ENCODE measurements at regions not wholly inside any gene's neighbourhood (a gene's known extent, or its start where the extent isn't known, plus 50 kb on each side); places are given as distances from the start of the nearest gene placed in this dataset.

GRCh38 chr12:97754306-97754705 is 291.7 kb downstream of the RMST start:
- no CpG with 5 or more reads among the region's 3 CpGs for WGBS (ENCODE audit: insufficient coverage, insufficient read length)
- H3K27ac ChIP-seq (ENCODE audit: low read length): no peak overlapping the region

GRCh38 chr12:97756066-97756666 is 293.6 kb downstream of the RMST start:
- no peaks in the 10 kb centered on the region for H3K9me3 ChIP-seq (ENCODE audit: control insufficient read depth, insufficient read depth, low read length)
- no peaks in the 10 kb centered on the region for H3K4me1 ChIP-seq (ENCODE audit: control insufficient read depth, insufficient read depth, low read length)
- no peak for DNase-seq (ENCODE audit: low read depth, low spot score)
- H3K27ac ChIP-seq (ENCODE audit: low read length): no peak overlapping the region
- no peaks in the 10 kb centered on the region for H3K27me3 ChIP-seq (ENCODE audit: control insufficient read depth, insufficient read depth, low read length)
- WGBS (ENCODE audit: insufficient coverage, insufficient read length): no CpG with 5 or more reads among the region's 10 CpGs
- no peaks in the 10 kb centered on the region for H3K36me3 ChIP-seq (ENCODE audit: control insufficient read depth, insufficient read depth, low read length)
- H3K4me3 ChIP-seq (ENCODE audit: low read length): no peak overlapping the region

More at GRCh38 chr12:97754306-97754705, 291.7 kb downstream of the RMST start:
- no peaks in the 10 kb centered on the region for H3K27me3 ChIP-seq (ENCODE audit: control insufficient read depth, insufficient read depth, low read length)
- DNase-seq (ENCODE audit: low read depth, low spot score): no peak
- no peak overlapping the region for H3K4me3 ChIP-seq (ENCODE audit: low read length)
- no peaks in the 10 kb centered on the region for H3K9me3 ChIP-seq (ENCODE audit: control insufficient read depth, insufficient read depth, low read length)
- no peaks in the 10 kb centered on the region for H3K4me1 ChIP-seq (ENCODE audit: control insufficient read depth, insufficient read depth, low read length)
- H3K36me3 ChIP-seq (ENCODE audit: control insufficient read depth, insufficient read depth, low read length): no peaks in the 10 kb centered on the region

- no CpG with 5 or more reads among the region's 2 CpGs for WGBS (ENCODE audit: insufficient coverage, insufficient read length)
- no peaks in the 10 kb centered on the region for H3K27me3 ChIP-seq (ENCODE audit: control insufficient read depth, insufficient read depth, low read length)
- no peak overlapping the region for H3K27ac ChIP-seq (ENCODE audit: low read length)
- H3K4me3 ChIP-seq (ENCODE audit: low read length): no peak overlapping the region
- DNase-seq (ENCODE audit: low read depth, low spot score): no peak
- H3K36me3 ChIP-seq (ENCODE audit: control insufficient read depth, insufficient read depth, low read length): no peaks in the 10 kb centered on the region
- H3K4me1 ChIP-seq (ENCODE audit: control insufficient read depth, insufficient read depth, low read length): no peaks in the 10 kb centered on the region
- no peaks in the 10 kb centered on the region for H3K9me3 ChIP-seq (ENCODE audit: control insufficient read depth, insufficient read depth, low read length)
Measured at GRCh38 chr12:97756741-97757140, 294.1 kb downstream of the RMST start.

GRCh38 chr12:97757481-97758193 is 295.0 kb downstream of the RMST start:
- no CpG with 5 or more reads among the region's 6 CpGs for WGBS (ENCODE audit: insufficient coverage, insufficient read length)
- Histone ChIP-seq H3K27me3 (ENCODE audit: control insufficient read depth, insufficient read depth, low read length) (no peaks in the 10 kb centered on the region), H3K36me3 (ENCODE audit: control insufficient read depth, insufficient read depth, low read length) (no peaks in the 10 kb centered on the region), H3K9me3 (ENCODE audit: control insufficient read depth, insufficient read depth, low read length) (no peaks in the 10 kb centered on the region), H3K4me1 (ENCODE audit: control insufficient read depth, insufficient read depth, low read length) (no peaks in the 10 kb centered on the region), H3K4me3 (ENCODE audit: low read length) (no peak overlapping the region), H3K27ac (ENCODE audit: low read length) (no peak overlapping the region)
- DNase-seq (ENCODE audit: low read depth, low spot score): no peak

GRCh38 chr12:97758194-97758501 is 295.5 kb downstream of the RMST start:
- no peaks in the 10 kb centered on the region for H3K9me3 ChIP-seq (ENCODE audit: control insufficient read depth, insufficient read depth, low read length)
- H3K27ac ChIP-seq (ENCODE audit: low read length): no peak overlapping the region
- H3K27me3 ChIP-seq (ENCODE audit: control insufficient read depth, insufficient read depth, low read length): no peaks in the 10 kb centered on the region
- no peaks in the 10 kb centered on the region for H3K36me3 ChIP-seq (ENCODE audit: control insufficient read depth, insufficient read depth, low read length)
- DNase-seq (ENCODE audit: low read depth, low spot score): no peak
- no peak overlapping the region for H3K4me3 ChIP-seq (ENCODE audit: low read length)
- no peaks in the 10 kb centered on the region for H3K4me1 ChIP-seq (ENCODE audit: control insufficient read depth, insufficient read depth, low read length)
- no CpG with 5 or more reads among the region's 1 CpG for WGBS (ENCODE audit: insufficient coverage, insufficient read length)

GRCh38 chr12:97758586-97758985 is 296.0 kb downstream of the RMST start:
- no peaks in the 10 kb centered on the region for H3K4me1 ChIP-seq (ENCODE audit: control insufficient read depth, insufficient read depth, low read length)
- no peak overlapping the region for H3K27ac ChIP-seq (ENCODE audit: low read length)
- DNase-seq (ENCODE audit: low read depth, low spot score): no peak
- H3K9me3 ChIP-seq (ENCODE audit: control insufficient read depth, insufficient read depth, low read length): no peaks in the 10 kb centered on the region
- H3K4me3 ChIP-seq (ENCODE audit: low read length): no peak overlapping the region
- no peaks in the 10 kb centered on the region for H3K27me3 ChIP-seq (ENCODE audit: control insufficient read depth, insufficient read depth, low read length)
- H3K36me3 ChIP-seq (ENCODE audit: control insufficient read depth, insufficient read depth, low read length): no peaks in the 10 kb centered on the region
- WGBS (ENCODE audit: insufficient coverage, insufficient read length): no CpG with 5 or more reads among the region's 1 CpG

GRCh38 chr12:97760601-97761000 is 298.0 kb downstream of the RMST start:
- no CpG with 5 or more reads among the region's 3 CpGs for WGBS (ENCODE audit: insufficient coverage, insufficient read length)
- Histone ChIP-seq H3K4me1 (ENCODE audit: control insufficient read depth, insufficient read depth, low read length) (no peaks in the 10 kb centered on the region), H3K27ac (ENCODE audit: low read length) (no peak overlapping the region), H3K36me3 (ENCODE audit: control insufficient read depth, insufficient read depth, low read length) (no peaks in the 10 kb centered on the region), H3K4me3 (ENCODE audit: low read length) (no peak overlapping the region), H3K27me3 (ENCODE audit: control insufficient read depth, insufficient read depth, low read length) (no peaks in the 10 kb centered on the region), H3K9me3 (ENCODE audit: control insufficient read depth, insufficient read depth, low read length) (no peaks in the 10 kb centered on the region)
- no peak for DNase-seq (ENCODE audit: low read depth, low spot score)

GRCh38 chr12:97763113-97763512 is 300.5 kb downstream of the RMST start:
- 100% methylated on average over 1 of the region's 6 CpGs for WGBS (ENCODE audit: insufficient coverage, insufficient read length)
- Histone ChIP-seq H3K27ac (ENCODE audit: low read length) (no peak overlapping the region), H3K9me3 (ENCODE audit: control insufficient read depth, insufficient read depth, low read length) (no peaks in the 10 kb centered on the region), H3K36me3 (ENCODE audit: control insufficient read depth, insufficient read depth, low read length) (no peaks in the 10 kb centered on the region), H3K4me3 (ENCODE audit: low read length) (no peak overlapping the region), H3K27me3 (ENCODE audit: control insufficient read depth, insufficient read depth, low read length) (no peaks in the 10 kb centered on the region), H3K4me1 (ENCODE audit: control insufficient read depth, insufficient read depth, low read length) (no peaks in the 10 kb centered on the region)
- DNase-seq (ENCODE audit: low read depth, low spot score): no peak

- Histone ChIP-seq H3K9me3 (ENCODE audit: control insufficient read depth, insufficient read depth, low read length) (no peaks in the 10 kb centered on the region), H3K27me3 (ENCODE audit: control insufficient read depth, insufficient read depth, low read length) (no peaks in the 10 kb centered on the region), H3K4me1 (ENCODE audit: control insufficient read depth, insufficient read depth, low read length) (no peaks in the 10 kb centered on the region), H3K27ac (ENCODE audit: low read length) (no peak overlapping the region), H3K4me3 (ENCODE audit: low read length) (no peak overlapping the region), H3K36me3 (ENCODE audit: control insufficient read depth, insufficient read depth, low read length) (no peaks in the 10 kb centered on the region)
- no peak for DNase-seq (ENCODE audit: low read depth, low spot score)
Measured at GRCh38 chr12:97764700-97765099, 302.1 kb downstream of the RMST start.

- no peaks in the 10 kb centered on the region for H3K9me3 ChIP-seq (ENCODE audit: control insufficient read depth, insufficient read depth, low read length)
- no peaks in the 10 kb centered on the region for H3K27me3 ChIP-seq (ENCODE audit: control insufficient read depth, insufficient read depth, low read length)
- H3K4me1 ChIP-seq (ENCODE audit: control insufficient read depth, insufficient read depth, low read length): no peaks in the 10 kb centered on the region
- H3K27ac ChIP-seq (ENCODE audit: low read length): no peak overlapping the region
- DNase-seq (ENCODE audit: low read depth, low spot score): no peak
- no peak overlapping the region for H3K4me3 ChIP-seq (ENCODE audit: low read length)
- no CpG with 5 or more reads among the region's 2 CpGs for WGBS (ENCODE audit: insufficient coverage, insufficient read length)
- H3K36me3 ChIP-seq (ENCODE audit: control insufficient read depth, insufficient read depth, low read length): no peaks in the 10 kb centered on the region
Measured at GRCh38 chr12:97767347-97767746, 304.7 kb downstream of the RMST start.

- Histone ChIP-seq H3K27ac (ENCODE audit: low read length) (no peak overlapping the region), H3K36me3 (ENCODE audit: control insufficient read depth, insufficient read depth, low read length) (0 out of 2 replicates have a peak, but pooled peaks cover 3% of the 10 kb centered on the region), H3K4me3 (ENCODE audit: low read length) (no peak overlapping the region), H3K9me3 (ENCODE audit: control insufficient read depth, insufficient read depth, low read length) (no peaks in the 10 kb centered on the region), H3K27me3 (ENCODE audit: control insufficient read depth, insufficient read depth, low read length) (no peaks in the 10 kb centered on the region), H3K4me1 (ENCODE audit: control insufficient read depth, insufficient read depth, low read length) (no peaks in the 10 kb centered on the region)
- no CpG with 5 or more reads among the region's 3 CpGs for WGBS (ENCODE audit: insufficient coverage, insufficient read length)
- DNase-seq (ENCODE audit: low read depth, low spot score): no peak
Measured at GRCh38 chr12:97778111-97778510, 315.5 kb downstream of the RMST start.

Data from iPS DF 6.9 (cell line).